IMR-90 (cell line): ENCODE measurements at regions not wholly inside any gene's neighbourhood (a gene's known extent, or its start where the extent isn't known, plus 50 kb on each side); places are given as distances from the start of the nearest gene placed in this dataset.

Experiments used
- ATAC-seq: fragments of 200-7000 bp; cut with Tn5 transposase; 2 replicates; pipeline ENCODE4 v1.9.1; 2020; ENCODE audit warnings: low read depth, mild to moderate bottlenecking, moderate library complexity
- BruUV-seq: library from RNA; stranded (reverse); fragments of 400-500 nt; replicated peaks from 2 replicates; lab custom pipeline; 2021; lab: Mats Ljungman, UMichigan
- CTCF ChIA-PET: fragments of 300-600 bp; formaldehyde crosslinking; extraction: SDS; loops from one replicate; lab custom pipeline; 2021; ENCODE audit warnings: antibody characterized with exemption; lab: Yijun Ruan, JAX
- POLR2A ChIA-PET: fragments of 300-600 bp; sonication (Branson Sonifier 250); formaldehyde crosslinking; loops from one replicate; lab custom pipeline; 2022; ENCODE audit warnings: antibody characterized with exemption; ENCODE audit not compliant: unreplicated experiment; lab: Charles Lee
- DNase-seq: peaks from one replicate; pipeline ENCODE4 v3.0.0; 2013
- H2AFZ ChIP-seq: replicated peaks from 2 replicates; pipeline ENCODE3; 2013; ENCODE audit warnings: low read length, mild to moderate bottlenecking; ENCODE audit not compliant: poor library complexity
- H2AK5ac ChIP-seq: 2 replicates; pipeline ENCODE4 v1.6.1; 2013; ENCODE audit warnings: low read depth, low read length, inconsistent platforms
- H2AK9ac ChIP-seq: replicated peaks from 2 replicates; pipeline ENCODE3; 2013; ENCODE audit warnings: mild to moderate bottlenecking, low read depth, low read length, moderate library complexity; ENCODE audit not compliant: poor library complexity
- H2BK120ac ChIP-seq: 2 replicates; pipeline ENCODE4 v1.6.1; 2013; ENCODE audit warnings: low read depth, low read length, inconsistent platforms
- H2BK15ac ChIP-seq: 3 replicates; pipeline ENCODE4 v1.6.1; 2013; ENCODE audit warnings: low read depth, low read length, inconsistent platforms
- H2BK20ac ChIP-seq: 2 replicates; pipeline ENCODE4 v1.6.1; 2013; ENCODE audit warnings: low read depth, mild to moderate bottlenecking, inconsistent platforms, low read length, moderate library complexity
- H2BK5ac ChIP-seq: 2 replicates; pipeline ENCODE4 v1.6.1; 2013; ENCODE audit warnings: mild to moderate bottlenecking, low read depth, low read length, inconsistent platforms; ENCODE audit not compliant: poor library complexity, severe bottlenecking
- H3K14ac ChIP-seq: replicated peaks from 2 replicates; pipeline ENCODE4 v1.6.1; 2013; ENCODE audit warnings: low read depth, low read length, inconsistent platforms
- H3K18ac ChIP-seq: 2 replicates; pipeline ENCODE4 v1.6.1; 2013; ENCODE audit warnings: low read depth, low read length, control low read depth
- H3K23ac ChIP-seq: 2 replicates; pipeline ENCODE4 v1.6.1; 2013; ENCODE audit warnings: low read depth, low read length, inconsistent platforms
- H3K27ac ChIP-seq: 2 replicates; pipeline ENCODE4 v1.5.1; 2013; ENCODE audit warnings: mild to moderate bottlenecking, control low read depth, low read length; ENCODE audit not compliant: insufficient read depth
- H3K27me3 ChIP-seq: 2 replicates; pipeline ENCODE4 v1.6.1; 2013; ENCODE audit warnings: low read length; ENCODE audit not compliant: control insufficient read depth, insufficient read depth
- H3K36me3 ChIP-seq: 2 replicates; pipeline ENCODE4 v1.6.1; 2013; ENCODE audit warnings: low read length, mixed read lengths; ENCODE audit not compliant: control insufficient read depth, insufficient read depth
- H3K4ac ChIP-seq: 2 replicates; pipeline ENCODE4 v1.6.1; 2013; ENCODE audit warnings: low read depth, low read length, inconsistent platforms
- H3K4me1 ChIP-seq: 2 replicates; pipeline ENCODE4 v1.6.1; 2013; ENCODE audit warnings: low read length, mixed read lengths; ENCODE audit not compliant: control insufficient read depth, insufficient read depth
- H3K4me2 ChIP-seq: 2 replicates; pipeline ENCODE4 v1.6.1; 2013; ENCODE audit warnings: low read depth, mild to moderate bottlenecking, control low read depth, low read length, moderate library complexity
- H3K4me3 ChIP-seq: 2 replicates; pipeline ENCODE4 v1.5.1; 2013; ENCODE audit warnings: low read depth, mild to moderate bottlenecking, control low read depth, low read length, moderate library complexity; ENCODE audit not compliant: insufficient read depth
- H3K56ac ChIP-seq: 2 replicates; pipeline ENCODE4 v1.6.1; 2013; ENCODE audit warnings: low read length, inconsistent platforms; ENCODE audit not compliant: insufficient read depth; ENCODE audit errors: extremely low read depth
- H3K79me1 ChIP-seq, 2 experiments: 2 replicates each; pipeline ENCODE4 v1.6.1; 2013; ENCODE audit warnings: low read length in 2 of 2, inconsistent platforms in 1 of 2, low read depth in 1 of 2
- H3K9ac ChIP-seq: 2 replicates; pipeline ENCODE4 v1.6.1; 2013; ENCODE audit warnings: low read depth, low read length, control low read depth
- H3K9me1 ChIP-seq: 2 replicates; pipeline ENCODE4 v1.6.1; 2013; ENCODE audit warnings: low read length, inconsistent platforms; ENCODE audit not compliant: insufficient read depth
- H3K9me3 ChIP-seq: 2 replicates; pipeline ENCODE4 v1.6.1; 2013; ENCODE audit warnings: low read length; ENCODE audit not compliant: control insufficient read depth, insufficient read depth
- H4K20me1 ChIP-seq: 2 replicates; pipeline ENCODE4 v1.6.1; 2013; ENCODE audit warnings: low read length, inconsistent platforms; ENCODE audit not compliant: insufficient read depth
- H4K5ac ChIP-seq: 2 replicates; pipeline ENCODE4 v1.6.1; 2013; ENCODE audit warnings: mild to moderate bottlenecking, low read depth, low read length, control low read depth
- H4K8ac ChIP-seq, 2 experiments: 2 replicates each; pipeline ENCODE4 v1.6.1; 2013; ENCODE audit warnings: low read depth in 2 of 2, low read length in 2 of 2, control low read depth in 1 of 2, inconsistent platforms in 1 of 2
- H4K91ac ChIP-seq: 2 replicates; pipeline ENCODE4 v1.6.1; 2013; ENCODE audit warnings: low read depth, low read length, inconsistent platforms; ENCODE audit not compliant: insufficient read depth
- CHD1 ChIP-seq: IDR thresholded peaks from 2 replicates; pipeline ENCODE4 v1.6.1; 2012; ENCODE audit warnings: low read depth, low read length, improper control_type of control experiment
- MXI1 ChIP-seq: IDR thresholded peaks from 2 replicates; pipeline ENCODE4 v1.6.1; 2012; ENCODE audit warnings: low read depth, mild to moderate bottlenecking, low read length, moderate library complexity, borderline replicate concordance
- NFE2L2 ChIP-seq: fragments of 150-350 bp; IDR thresholded peaks from 2 replicates; pipeline ENCODE4 v1.6.1; 2016; ENCODE audit warnings: low read depth, mild to moderate bottlenecking, low read length
- RCOR1 ChIP-seq: IDR thresholded peaks from 2 replicates; pipeline ENCODE4 v1.6.1; 2012; ENCODE audit warnings: mild to moderate bottlenecking, low read length, improper control_type of control experiment; ENCODE audit not compliant: insufficient replicate concordance
- SMC3 ChIP-seq: fragments of 150-350 bp; IDR thresholded peaks from 2 replicates; pipeline ENCODE4 v1.6.1; 2016; ENCODE audit warnings: low read depth, mild to moderate bottlenecking, antibody characterized with exemption, low read length, moderate library complexity
- WGBS, 2 experiments: methylation state at CpG; one replicate each; pipeline versions ENCODE4 v1.1.5 to v1.1.7; 2013; ENCODE audit warnings: missing lambda C conversion rate in 2 of 2; ENCODE audit not compliant: insufficient read length in 1 of 2; ENCODE audit errors: extremely low coverage in 2 of 2; 5-methylcytosine and 5-hydroxymethylcytosine counted together
- dilution Hi-C: fragments of 300-500 bp; cut with HindIII; formaldehyde crosslinking; loops from one replicate; pipeline ENCODE4 v1.14.3; 2018; ENCODE audit warnings: low sequenced_read_pairs; ENCODE audit not compliant: unreplicated experiment
- in situ Hi-C: fragments of 300-500 bp; cut with MboI; formaldehyde crosslinking; loops from 3 replicates; pipeline ENCODE4 v1.14.3; 2019; ENCODE audit warnings: low sequenced_read_pairs, inconsistent platforms, mixed read lengths
- intact Hi-C: fragments of 100-400 bp; cut with micrococcal nuclease; formaldehyde crosslinking; loops from 2 replicates; pipeline ENCODE4 v1.10.0; 2022
- TF ChIP-seq, protein P1 (sequence below): conservative IDR thresholded peaks from 2 replicates; pipeline ENCODE4 v1.5.1; 2012; ENCODE audit warnings: mild to moderate bottlenecking, low read depth, low read length, improper control_type of control experiment

DNA sequence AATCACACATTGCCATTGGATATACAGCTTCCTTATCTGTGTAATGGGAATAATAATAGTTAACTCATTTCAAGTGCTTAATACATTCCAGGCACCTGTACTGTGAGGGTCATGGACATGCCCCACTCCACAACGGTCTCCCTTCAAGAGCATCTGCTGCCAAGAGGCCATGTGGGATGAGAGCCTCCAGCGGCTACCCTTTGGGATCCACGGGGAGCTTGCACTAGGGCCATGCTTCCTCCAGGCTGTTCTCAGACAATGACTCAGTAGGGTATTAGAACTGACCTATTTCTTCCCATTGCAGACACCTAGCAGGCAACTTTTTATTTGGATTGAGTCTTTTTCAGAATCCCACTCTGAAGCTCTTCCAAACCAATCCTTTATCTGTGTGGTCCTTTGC lies 1078.9 kb downstream of the TUSC7 start:
- H3K23ac ChIP-seq, result no peak overlapping the region
- H3K79me1 ChIP-seq, result no peaks in the 10 kb centered on the region
- intact Hi-C loops (loop anchor here (5.0 kb wide), 1 partner anchor 209 kb away; no protein-coding TSS in a partner anchor), in situ Hi-C loops (no loop called here), dilution Hi-C loops (no loop called here)
- DNase-seq, result no peak
- peak overlapping the region; percentile 42; the same call in 1 of the 2 replicates for H2BK20ac ChIP-seq
- no peak overlapping the region for H3K9ac ChIP-seq
- no TSS peak for BruUV-seq
- no peaks in the 10 kb centered on the region for H3K27me3 ChIP-seq
- POLR2A ChIA-PET, result no interaction called here
- H2BK120ac ChIP-seq, result peak overlapping the region; percentile 54
- H2BK15ac ChIP-seq, result no peak overlapping the region
- H2AK5ac ChIP-seq, result no peak overlapping the region; the same call in 1 of the 2 replicates
- H3K4me1 ChIP-seq, result peaks cover 12% of the 10 kb centered on the region
- no peaks in the 10 kb centered on the region for H3K36me3 ChIP-seq
- no peak overlapping the region for H3K27ac ChIP-seq
- no CpG with 5 or more reads among the region's 3 CpGs for WGBS, 2 experiments
- H3K18ac ChIP-seq, result peak overlapping the region; percentile 38; the same call in 1 of the 2 replicates
- no peak overlapping the region; the same call in 1 of the 2 replicates for H4K91ac ChIP-seq
- no peak overlapping the region for H3K56ac ChIP-seq
- no peak overlapping the region for H2BK5ac ChIP-seq
- ATAC-seq, result no peak
- H4K20me1 ChIP-seq, result no peaks in the 10 kb centered on the region; the same call in 1 of the 2 replicates
- H3K4me3 ChIP-seq, result no peak overlapping the region
- H4K5ac ChIP-seq, result no peak overlapping the region
- H3K4me2 ChIP-seq, result no peak overlapping the region
- peaks cover 4% of the 10 kb centered on the region for H3K9me1 ChIP-seq
- CTCF ChIA-PET, result interaction anchor here (0.9 kb wide), 1 partner anchor 9 kb away, joined by 3 read pairs; no protein-coding TSS in a partner anchor
- TF ChIP-seq, protein P1, sequence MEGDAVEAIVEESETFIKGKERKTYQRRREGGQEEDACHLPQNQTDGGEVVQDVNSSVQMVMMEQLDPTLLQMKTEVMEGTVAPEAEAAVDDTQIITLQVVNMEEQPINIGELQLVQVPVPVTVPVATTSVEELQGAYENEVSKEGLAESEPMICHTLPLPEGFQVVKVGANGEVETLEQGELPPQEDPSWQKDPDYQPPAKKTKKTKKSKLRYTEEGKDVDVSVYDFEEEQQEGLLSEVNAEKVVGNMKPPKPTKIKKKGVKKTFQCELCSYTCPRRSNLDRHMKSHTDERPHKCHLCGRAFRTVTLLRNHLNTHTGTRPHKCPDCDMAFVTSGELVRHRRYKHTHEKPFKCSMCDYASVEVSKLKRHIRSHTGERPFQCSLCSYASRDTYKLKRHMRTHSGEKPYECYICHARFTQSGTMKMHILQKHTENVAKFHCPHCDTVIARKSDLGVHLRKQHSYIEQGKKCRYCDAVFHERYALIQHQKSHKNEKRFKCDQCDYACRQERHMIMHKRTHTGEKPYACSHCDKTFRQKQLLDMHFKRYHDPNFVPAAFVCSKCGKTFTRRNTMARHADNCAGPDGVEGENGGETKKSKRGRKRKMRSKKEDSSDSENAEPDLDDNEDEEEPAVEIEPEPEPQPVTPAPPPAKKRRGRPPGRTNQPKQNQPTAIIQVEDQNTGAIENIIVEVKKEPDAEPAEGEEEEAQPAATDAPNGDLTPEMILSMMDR, result no peak
- no peak for TF ChIP-seq CHD1
- TF ChIP-seq RCOR1, result no peak
- TF ChIP-seq NFE2L2, result no peak
- TF ChIP-seq MXI1, result no peak
- TF ChIP-seq SMC3, result no peak
- H3K4ac ChIP-seq, result 0 out of 2 replicates have a peak overlapping the region, but pooled peaks have one; percentile 35
- H2AK9ac ChIP-seq, result no peak overlapping the region
- H3K9me3 ChIP-seq, result no peaks in the 10 kb centered on the region
- H2AFZ ChIP-seq, result no peak overlapping the region
- H3K14ac ChIP-seq, result 0 out of 2 replicates have a peak overlapping the region, but pooled peaks have one; percentile 24
- 0 out of 4 replicates have a peak overlapping the region, but pooled peaks of 1 of the 2 experiments have one; percentile 17 for H4K8ac ChIP-seq
